HG02852 (cell line): ENCODE measurements at regions not wholly inside any gene's neighbourhood (a gene's known extent, or its start where the extent isn't known, plus 50 kb on each side); places are given as distances from the start of the nearest gene placed in this dataset.

ENCODE experiments used
- ATAC-seq: cut with Tn5 transposase; IDR thresholded peaks from one replicate; pipeline ENCODE4 v1.9.1; 2021; ENCODE audit warnings: mild to moderate bottlenecking, moderate library complexity; ENCODE audit not compliant: unreplicated experiment

DNA sequence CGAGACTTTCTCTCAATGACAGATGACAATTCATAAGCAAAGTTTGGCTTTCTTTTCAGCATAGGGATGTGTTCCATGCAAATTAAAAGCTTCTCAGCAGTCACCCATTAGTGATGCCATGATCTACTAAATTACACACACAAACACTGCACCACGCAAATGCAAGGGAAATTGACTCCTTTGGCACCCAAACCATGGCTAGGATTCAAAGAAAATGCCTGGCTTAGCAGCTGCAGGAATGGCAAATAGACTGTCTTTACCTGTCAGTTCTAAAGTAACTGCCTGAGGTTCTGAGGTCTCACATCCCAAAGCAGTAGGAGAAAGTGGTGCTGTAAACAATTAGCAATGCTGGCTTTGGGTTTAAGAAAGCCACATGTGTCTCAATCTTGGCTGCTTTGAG lies 108.6 kb upstream of the ATP10B start:
- no peak for ATAC-seq

DNA sequence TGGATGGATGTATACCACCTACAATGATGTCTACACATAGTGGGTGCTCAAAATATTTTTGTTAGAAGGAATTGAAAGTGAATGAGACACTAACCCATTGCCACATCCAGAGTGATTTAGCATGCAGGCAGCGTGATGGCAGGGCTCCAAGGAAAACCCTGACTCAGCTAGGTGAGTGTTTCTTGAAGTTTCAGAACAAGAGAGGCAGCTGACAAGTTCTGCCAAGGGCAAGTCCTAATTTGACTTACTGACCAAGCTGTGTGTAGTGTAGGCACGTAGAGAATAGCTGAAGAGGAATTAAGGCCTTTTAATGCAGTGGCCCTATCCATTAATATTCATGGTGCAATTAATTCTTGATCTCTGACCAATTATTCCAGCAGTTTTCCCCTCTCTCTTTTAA lies 107.8 kb upstream of the ATP10B start:
- no peak for ATAC-seq

DNA sequence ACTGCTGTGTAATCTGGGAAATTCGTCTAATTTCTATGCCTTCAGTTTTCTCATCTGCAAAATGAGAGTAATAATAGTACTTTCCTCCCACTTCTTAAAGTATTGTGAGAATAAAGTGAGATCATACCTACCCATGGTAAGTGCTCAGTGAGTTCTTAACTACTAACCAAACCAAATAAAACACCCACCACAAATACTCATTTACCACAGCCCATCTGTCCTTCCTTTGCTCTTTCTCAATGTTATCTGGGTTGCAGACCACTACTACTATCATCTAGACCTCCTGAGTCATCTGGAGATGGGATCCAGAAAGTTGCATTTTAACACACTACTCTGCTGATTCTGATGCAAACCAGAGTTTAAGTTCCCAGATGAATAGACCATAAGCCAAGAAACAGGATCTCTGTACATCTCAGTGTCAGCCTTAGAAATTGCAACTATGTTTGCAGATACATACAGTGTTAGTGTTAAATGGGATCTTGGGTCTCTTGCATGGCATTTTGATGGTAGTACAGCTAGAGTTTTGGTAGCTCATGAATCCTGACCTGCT lies 105.4 kb upstream of the ATP10B start:
- no peak for ATAC-seq

DNA sequence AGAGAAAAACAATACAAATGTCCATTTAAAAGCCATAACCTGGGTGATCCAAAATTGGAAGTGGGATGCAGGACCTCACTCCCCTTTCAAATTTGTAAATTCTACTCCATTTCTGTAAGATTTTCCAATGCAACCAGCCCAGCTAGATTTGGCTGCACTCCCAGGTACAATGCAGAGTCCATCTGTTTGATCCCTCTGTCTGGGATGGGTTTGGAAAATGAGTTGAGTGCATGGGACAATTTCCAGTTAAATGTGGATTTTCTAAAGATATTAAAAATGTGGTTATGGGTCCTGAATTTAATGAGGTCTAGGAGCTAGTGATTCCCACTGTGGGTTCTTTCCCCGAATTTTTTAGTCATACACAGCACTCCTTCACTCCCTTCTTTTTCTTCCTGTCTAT lies 104.0 kb upstream of the ATP10B start:
- ATAC-seq = no peak

DNA sequence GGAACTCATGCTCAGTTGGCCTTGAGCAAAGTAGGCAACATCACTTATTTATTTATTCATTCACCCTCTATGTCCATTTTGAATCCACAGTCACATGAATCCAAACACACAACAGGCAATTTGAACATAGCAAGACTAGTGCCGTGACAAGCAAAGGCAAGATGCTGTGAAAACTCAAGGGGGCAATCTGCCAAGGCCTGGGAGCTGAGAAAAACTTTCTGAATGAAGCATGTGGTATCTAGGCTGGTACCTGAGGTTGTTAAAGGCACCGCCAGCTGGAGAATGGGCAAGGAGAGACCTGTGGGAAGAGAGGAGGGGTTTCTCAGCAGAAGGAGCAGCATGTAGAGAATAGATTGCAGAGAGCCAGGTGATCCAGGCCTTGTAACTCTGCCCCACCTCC lies 98.3 kb upstream of the ATP10B start:
- ATAC-seq = no peak

DNA sequence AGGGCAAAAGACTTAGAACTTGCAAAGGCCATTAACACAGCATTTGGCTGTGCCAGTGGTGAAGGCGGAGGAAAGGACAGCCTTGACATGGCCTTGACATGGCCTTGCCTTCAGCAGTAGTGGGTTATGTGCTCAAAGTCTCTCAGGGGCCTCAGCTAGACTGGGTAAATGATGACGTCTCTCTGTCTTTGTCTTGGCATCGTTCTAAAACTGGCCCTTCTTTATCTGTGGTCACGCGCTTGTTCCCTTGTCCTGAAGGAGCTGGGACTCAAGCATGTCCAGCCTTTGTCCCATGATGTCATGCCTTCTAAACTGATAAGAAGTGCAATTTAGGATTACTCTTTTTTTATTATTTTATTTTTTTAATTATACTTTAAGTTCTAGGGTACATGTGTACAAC lies 88.7 kb upstream of the ATP10B start:
- no peak for ATAC-seq

DNA sequence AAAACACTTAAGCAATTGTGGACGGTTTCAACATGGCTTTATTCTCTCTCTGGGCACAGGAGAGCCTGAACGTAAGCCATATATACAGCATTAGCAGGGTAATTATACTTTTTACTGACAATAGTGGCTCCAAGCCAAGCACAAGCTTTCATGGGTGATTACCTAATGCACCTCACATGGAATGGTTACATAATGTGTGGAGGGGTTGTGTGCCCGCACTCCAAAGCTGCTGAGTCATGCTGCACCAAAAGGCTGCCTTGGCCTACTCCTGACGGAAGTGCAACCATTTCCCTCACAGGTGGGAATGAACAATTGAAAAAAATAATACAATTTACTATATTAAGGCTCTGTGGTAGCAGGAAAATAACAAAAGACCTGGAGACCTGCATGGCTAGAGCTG lies 86.5 kb upstream of the ATP10B start:
- ATAC-seq = no peak

DNA sequence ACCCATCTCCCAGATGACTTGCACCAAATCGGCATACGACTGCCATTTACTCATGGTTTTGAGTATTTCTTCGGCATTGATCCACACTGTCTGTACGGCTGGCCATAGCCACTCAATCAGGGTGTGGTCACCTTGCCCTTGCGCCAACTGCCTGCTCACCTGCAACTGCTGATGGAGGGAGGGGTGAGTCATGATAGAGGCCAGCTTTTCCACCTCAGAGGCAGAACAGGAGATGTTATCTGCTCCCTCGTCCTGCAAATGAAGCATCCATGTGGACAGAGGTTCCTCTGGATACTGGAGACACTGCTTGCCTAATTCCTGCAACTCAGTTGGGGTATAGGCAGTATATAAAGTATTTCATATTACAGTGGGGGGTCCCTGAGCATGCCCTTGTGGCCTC lies 85.6 kb upstream of the ATP10B start:
- ATAC-seq = no peak

DNA sequence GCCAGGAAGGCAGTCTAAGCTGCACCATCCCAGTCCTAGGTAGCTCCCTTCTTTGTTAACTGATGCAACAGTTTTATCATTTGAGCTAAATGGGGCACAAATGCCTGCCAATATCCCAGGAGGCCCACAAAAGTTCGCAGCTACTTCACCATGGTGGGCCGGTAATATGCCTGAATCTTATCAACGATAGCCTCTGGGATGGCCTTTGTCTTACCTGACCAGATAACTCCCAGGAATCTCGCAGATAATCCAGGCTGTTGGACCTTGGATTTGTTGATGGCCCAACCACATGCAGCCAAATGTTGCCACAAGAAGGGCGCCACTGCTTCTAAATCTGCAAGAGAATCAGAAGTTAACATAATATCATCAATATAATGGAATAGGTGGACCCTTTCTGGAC lies 83.8 kb upstream of the ATP10B start:
- ATAC-seq = no peak

DNA sequence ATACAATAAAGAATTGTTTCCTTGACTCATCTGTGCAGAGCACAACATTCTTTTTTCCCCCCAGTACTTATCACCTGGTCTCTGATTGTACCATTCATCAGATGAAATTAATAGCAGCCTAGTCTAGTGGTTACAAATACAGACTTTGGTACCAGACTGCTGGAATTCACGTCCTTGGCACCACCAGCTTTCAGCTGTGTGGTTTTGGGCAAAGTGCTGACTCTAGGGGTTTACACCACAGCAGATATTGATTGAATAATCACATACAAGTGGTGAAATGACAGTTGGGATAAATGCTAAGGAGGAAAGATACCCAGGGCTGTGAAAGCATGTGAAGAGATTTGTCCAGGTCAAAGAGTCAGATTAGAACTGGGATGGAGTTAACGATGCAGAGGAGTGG lies 79.3 kb upstream of the ATP10B start:
- no peak for ATAC-seq

DNA sequence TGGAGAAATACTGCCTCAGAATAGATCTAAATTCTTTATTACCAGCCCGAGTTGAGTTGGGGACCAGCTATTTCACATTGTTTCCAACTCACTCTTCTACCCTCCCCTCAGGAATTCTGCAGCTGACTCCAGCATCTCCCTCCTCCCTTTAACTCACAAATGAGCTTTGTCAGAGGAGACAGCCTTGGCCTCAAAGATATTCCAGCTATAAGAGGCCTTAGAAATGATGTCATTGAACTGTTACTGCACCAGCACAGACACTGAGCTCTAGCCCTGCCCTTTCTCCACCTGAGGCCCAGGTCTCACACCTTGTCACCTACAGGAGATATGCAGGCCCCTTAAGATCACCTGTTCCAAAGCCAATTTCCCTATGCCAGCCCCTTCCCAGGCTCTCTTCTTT lies 78.4 kb upstream of the ATP10B start:
- no peak for ATAC-seq

DNA sequence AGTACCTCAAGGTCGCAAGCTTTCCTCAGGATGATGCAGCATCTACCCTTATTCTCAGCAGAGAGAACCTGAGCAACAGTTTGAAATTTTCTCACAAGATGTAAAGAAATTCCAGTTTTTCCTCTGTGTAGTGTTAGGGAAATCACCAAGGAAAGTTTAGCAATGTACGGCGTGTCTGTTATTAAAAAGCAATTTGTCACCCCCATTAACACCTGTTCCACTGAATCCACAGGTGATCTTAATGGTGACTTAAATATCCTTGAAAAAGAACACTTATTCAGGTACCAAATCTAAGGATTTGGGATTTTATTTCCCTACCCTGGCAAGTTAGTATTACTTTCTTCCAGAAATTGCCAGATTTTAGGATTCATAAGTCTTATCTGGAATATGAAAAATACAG lies 77.9 kb upstream of the ATP10B start:
- no peak for ATAC-seq

DNA sequence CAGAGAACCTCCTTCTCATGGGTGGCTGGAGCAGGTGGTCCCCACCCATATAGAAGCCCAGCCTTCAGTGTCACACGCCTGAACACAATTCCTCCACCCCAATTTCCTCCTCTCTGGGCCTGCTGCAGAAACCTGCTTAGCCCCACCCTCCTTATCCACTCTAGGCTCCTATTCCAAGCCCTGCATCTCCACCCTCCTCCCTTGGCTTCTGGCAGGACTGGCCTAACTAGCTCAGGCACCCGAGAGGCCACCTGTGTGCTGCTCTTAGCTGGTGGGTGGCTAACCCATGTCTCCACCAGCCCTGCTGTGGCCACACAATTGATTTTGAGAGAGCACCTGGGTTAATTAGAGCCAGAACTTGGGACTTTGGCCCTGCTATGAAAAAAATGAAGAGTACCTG lies 77.3 kb upstream of the ATP10B start:
- no peak for ATAC-seq

DNA sequence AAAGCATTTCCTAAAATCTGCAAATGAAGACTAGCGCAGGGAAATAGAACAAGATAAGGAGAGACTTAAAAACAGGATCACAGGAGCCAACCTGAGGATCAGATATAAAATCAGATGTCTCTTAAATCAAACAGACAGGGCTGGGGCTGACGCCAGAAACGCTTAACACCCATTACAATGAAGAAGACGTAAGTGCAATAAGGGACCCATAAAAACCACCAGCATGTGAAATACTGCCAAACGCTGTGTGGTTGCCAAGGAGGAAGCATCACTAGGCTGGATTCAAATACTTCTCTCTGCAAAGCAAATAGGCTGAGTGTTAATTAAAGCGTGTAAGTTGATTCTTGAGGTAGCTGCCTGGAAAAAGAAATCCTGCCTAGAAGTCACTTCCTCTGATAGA lies 74.4 kb upstream of the ATP10B start:
- no peak for ATAC-seq

DNA sequence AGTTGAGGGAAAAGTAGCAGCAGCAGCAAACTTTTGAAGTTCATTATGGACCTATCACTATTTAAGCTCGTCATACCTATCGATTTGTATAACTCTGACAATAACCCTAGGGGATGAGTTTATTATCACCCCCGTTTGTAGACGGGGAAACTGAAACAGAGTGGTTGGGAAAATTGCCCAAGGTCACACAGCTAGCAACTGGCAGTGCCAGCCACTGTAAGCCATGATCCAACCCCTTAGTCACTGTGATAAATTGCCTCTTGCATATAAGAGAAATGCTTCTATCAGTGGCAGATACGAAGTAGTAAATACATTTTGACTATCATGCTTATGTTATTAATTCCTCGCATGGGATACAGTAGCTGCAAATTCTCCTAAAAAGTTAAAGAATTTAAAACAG lies 73.3 kb upstream of the ATP10B start:
- no peak for ATAC-seq

DNA sequence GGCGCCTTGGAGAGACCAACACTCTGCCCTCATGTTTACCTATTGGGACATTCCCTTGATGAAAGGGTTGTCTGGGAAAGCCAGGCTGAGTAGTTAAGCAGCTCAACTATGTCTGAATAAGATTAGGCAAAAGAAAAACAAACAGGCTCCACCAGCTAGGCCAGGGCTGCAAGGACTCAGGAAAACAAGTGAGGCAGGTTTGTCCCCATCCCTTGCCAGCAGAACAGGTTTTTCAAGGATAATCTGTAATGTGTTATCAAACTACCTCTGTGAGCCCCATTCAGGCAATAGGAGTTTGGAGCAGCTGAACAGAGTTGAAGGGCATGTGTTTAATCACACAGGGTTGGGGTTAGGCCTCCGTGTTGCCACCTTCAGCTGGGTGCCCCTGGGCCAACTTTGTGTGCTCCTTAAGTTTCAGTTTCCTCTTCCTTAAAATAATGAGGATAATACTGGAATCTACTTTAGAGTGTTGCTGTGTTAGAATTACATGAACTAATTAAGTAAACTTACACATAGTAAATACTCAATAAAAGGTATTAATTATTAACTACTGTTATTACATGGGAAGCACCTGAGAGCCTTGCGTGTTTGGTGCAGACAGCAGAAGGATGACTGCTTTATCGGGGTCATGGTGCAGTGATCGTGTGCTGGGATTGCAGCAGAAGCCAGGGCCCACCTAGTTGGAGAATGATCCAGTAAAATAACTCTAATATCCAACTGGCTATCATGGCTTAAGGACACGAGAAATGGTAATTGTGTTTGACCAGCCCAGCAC lies 72.1 kb upstream of the ATP10B start:
- no peak for ATAC-seq

DNA sequence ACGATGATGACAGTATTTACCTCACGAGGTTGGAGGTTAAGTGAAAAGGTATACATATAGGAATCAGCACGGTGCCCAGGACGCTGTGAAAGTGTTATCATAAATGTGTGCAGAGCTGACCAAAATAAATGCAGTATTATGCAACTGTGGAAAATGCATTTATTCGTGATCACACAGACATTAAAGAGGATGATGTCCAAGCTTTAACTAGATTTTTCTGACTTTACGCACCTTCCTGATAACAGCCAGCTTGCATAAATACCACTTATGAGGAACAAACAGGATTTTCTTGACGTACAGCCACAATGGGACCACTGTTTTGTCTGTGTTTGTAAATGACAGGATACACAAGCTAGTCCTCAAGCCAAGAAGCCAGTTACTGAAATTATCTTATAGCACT lies 71.4 kb upstream of the ATP10B start:
- no peak for ATAC-seq

DNA sequence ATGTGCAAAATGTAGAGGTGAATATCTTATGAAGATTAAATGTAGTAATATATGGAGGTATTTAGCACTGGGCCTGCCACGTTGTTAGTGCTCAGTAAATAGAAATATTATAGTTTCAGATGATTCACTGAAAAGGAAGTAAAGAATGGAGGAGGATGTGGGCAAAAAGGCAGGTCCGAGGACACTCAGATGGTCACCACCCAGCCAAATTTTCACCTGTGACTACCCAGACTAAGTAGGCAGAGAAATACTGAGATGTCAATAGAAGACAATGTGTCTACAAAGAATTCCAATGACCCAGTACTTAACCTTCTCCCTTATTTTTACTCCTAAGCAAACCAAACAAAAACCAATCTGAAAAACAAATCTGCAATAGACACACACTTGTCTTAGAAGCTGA lies 70.3 kb upstream of the ATP10B start:
- no peak for ATAC-seq

DNA sequence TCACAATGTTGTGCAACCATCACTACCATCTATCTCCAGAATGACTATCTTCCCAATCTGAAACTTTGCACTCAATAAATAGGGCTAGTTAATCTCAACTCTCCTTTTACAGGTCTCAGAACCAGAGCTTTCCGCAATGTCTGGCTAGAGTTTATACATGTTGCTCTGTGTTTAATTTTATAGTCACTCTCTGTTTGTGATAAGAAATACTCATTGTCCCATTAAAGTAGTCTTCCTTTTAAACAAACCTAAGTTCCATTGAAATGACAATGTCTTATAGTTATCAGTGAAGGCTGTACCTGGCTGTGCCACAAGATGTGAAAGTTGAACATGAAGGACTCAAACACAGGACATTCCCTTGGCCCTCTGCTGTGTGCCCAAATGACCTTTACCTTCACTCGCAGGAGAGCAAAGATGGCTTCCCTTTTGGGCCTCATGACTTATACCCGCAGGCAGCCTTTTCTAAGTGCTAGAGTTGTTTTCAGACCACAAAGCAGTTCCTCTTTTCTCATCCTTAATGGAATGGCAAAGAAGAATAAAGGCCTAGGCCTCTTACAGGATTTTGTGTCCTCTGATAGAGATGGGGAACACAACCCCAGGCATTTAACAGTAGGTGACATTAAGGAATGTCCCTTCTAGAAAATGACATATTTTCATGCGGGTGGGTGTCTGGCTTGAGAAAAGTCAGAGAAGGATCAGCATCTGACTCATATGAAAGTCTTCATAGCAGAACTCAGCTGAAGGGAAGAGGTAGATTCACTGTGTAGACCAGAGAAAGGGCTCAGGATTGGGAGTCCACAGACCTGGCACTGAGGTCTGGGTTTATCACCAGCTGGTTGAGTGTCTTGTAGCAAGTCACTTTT lies 69.6 kb upstream of the ATP10B start:
- no peak for ATAC-seq

DNA sequence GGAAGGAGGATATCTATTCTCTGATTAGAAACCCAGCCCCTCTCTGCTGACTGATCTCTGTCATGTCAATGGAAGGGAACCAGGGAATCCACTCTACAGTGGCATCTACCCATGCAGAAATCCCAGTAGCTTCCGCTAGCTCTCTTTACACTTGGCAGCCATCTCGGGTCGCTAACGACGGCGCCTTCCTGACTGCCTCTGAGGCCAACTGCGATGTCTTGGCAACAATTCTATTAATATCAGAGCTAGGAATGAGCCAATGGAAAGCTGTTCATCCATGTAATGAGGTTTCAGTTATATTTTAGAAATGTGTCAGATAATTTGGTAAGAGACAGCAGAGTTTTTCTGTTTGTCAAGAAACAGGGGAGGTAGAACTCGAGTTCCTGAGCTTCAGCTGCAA lies 67.6 kb upstream of the ATP10B start:
- ATAC-seq = no peak

DNA sequence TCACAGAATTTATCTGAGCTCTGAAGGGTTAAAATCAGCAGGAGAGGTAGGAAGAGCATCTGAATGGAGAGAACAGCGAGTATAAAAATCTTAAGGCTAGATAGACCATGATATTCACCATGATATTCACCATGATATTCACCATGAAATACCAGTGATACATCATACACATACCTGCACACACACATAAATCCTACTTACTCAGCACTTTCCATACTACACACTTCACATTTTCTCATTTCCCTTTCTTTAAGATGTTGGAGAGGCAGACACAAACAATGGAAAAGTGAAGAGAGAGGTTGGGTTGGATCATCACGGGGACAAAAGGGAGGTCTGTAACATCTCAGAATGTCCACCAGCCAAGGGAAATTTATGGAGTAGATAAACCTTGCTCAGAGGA lies 66.4 kb upstream of the ATP10B start:
- no peak for ATAC-seq

DNA sequence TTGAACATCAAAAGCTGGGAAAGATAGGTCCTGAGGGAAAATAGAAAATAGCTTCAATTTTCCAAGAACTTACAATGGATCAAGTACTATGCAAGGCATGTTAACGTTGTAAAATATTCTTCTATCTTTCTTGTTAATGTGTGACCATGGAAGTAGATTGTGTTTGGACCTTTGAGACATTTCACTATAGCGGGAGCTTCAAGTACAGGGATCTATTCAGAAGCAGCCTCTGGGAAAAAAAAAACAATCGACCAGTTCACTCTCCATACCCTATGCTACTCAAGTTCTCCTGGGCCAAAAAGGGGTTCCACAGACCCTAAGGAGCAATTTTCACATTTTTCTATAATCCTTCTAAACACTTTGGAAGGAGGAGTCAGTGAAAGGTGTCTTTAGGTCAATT lies 54.1 kb upstream of the ATP10B start:
- ATAC-seq = no peak
